K562 (cell line): ENCODE measurements at regions not wholly inside any gene's neighbourhood (a gene's known extent, or its start where the extent isn't known, plus 50 kb on each side); places are given as distances from the start of the nearest gene placed in this dataset.
A peak's percentile ranks its signal among the peaks of the same experiment; 100 is the strongest.
"Not testable (repeated sequence)": the region's sequence is repeated elsewhere in the genome, so short reads cannot be mapped to it uniquely, and the experiment has no call there.

Experiments
- ATAC-seq: fragments of 200-7000 bp; cut with Tn5 transposase; 3 replicates; pipeline ENCODE4 v1.9.1; 2020; ENCODE audit warnings: moderate library complexity
- BruUV-seq: library from RNA; stranded (reverse); fragments of 400-500 nt; replicated peaks from 2 replicates; lab custom pipeline; 2021; lab: Mats Ljungman, UMichigan
- CTCF ChIA-PET: fragments of 300-600 bp; formaldehyde crosslinking; extraction: SDS; loops from one replicate; lab custom pipeline; 2021; ENCODE audit warnings: low intra/inter-chr PET ratio; lab: Yijun Ruan, JAX
- POLR2A ChIA-PET: fragments of 300-600, 350-650 bp; sonication (Branson Sonifier 250); formaldehyde crosslinking; extraction: SDS; loops from one replicate; lab custom pipeline; 2021; ENCODE audit warnings: antibody characterized with exemption, inconsistent platforms; lab: Yijun Ruan, JAX
- DNase-seq, 4 experiments: peaks; one replicate each; pipeline versions ENCODE4 v3.0.0 to v3.0.0-alpha.2; 2011 to 2018; ENCODE audit warnings: low spot score in 3 of 4, mixed read lengths in 3 of 4; ENCODE audit errors: extremely low read depth in 1 of 4
- FAIRE-seq: peaks from 2 replicates; lab custom pipeline; 2011; peaks lifted over from hg19 to GRCh38; lab: Jason Lieb, UNC
- H2AFZ ChIP-seq: 2 replicates; pipeline ENCODE4 v1.6.0; 2011; ENCODE audit warnings: low read depth, low read length, control low read depth, inconsistent platforms
- H3K27ac ChIP-seq: fragments of 200-600 bp; 3 replicates; pipeline ENCODE4 v1.8.0; 2011; ENCODE audit warnings: low read depth, mild to moderate bottlenecking, control low read depth, inconsistent platforms, low read length, moderate library complexity, mixed read lengths; ENCODE audit errors: extremely low read depth
- H3K27me3 ChIP-seq, 2 experiments: fragments of 300-600 bp in 1 of 2; 2 replicates in 1 of 2; 3 replicates in 1 of 2; pipeline versions ENCODE4 v1.6.0 to v1.8.0; 2011; ENCODE audit warnings: inconsistent platforms in 2 of 2, low read length in 2 of 2, mild to moderate bottlenecking in 1 of 2, mixed read lengths in 1 of 2, moderate library complexity in 1 of 2; ENCODE audit not compliant: control insufficient read depth in 2 of 2, insufficient read depth in 2 of 2
- H3K36me3 ChIP-seq: fragments of 300-600 bp; 3 replicates; pipeline ENCODE4 v1.8.0; 2011; ENCODE audit warnings: mild to moderate bottlenecking, low read length, inconsistent platforms; ENCODE audit not compliant: control insufficient read depth, insufficient read depth
- H3K4me1 ChIP-seq, 2 experiments: fragments of 200-600 bp in 1 of 2; replicated peaks in 1 of 2; 2 replicates in 1 of 2; 3 replicates in 1 of 2; pipeline versions ENCODE4 v1.5.1 to v1.8.0; 2011; ENCODE audit warnings: inconsistent platforms in 2 of 2, low read length in 2 of 2, mild to moderate bottlenecking in 1 of 2, mixed read lengths in 1 of 2, moderate library complexity in 1 of 2; ENCODE audit not compliant: control insufficient read depth in 2 of 2, insufficient read depth in 2 of 2
- H3K4me2 ChIP-seq: 2 replicates; pipeline ENCODE4 v1.6.1; 2011; ENCODE audit warnings: low read length, control low read depth, inconsistent platforms, mixed read lengths; ENCODE audit not compliant: insufficient read depth
- H3K4me3 ChIP-seq: fragments of 200-600 bp; sonication (generic), shearing (Covaris generic); 2 replicates; pipeline ENCODE4 v1.5.1; 2016; ENCODE audit warnings: control low read depth, inconsistent platforms
- H3K79me2 ChIP-seq: fragments of 200-600 bp; 3 replicates; pipeline ENCODE4 v1.8.0; 2011; ENCODE audit warnings: low read length, inconsistent platforms; ENCODE audit not compliant: control insufficient read depth, insufficient read depth
- H3K9ac ChIP-seq, 2 experiments: 2 replicates each; pipeline versions ENCODE4 v1.6.0 to v1.6.1; 2011; ENCODE audit warnings: low read depth in 2 of 2, low read length in 2 of 2, control low read depth in 1 of 2, inconsistent platforms in 1 of 2, mild to moderate bottlenecking in 1 of 2, mixed read lengths in 1 of 2; ENCODE audit not compliant: insufficient read depth in 1 of 2
- H3K9me1 ChIP-seq: one replicate; pipeline ENCODE4 v1.6.0; 2011; ENCODE audit warnings: inconsistent platforms, mild to moderate bottlenecking, low read length, moderate library complexity; ENCODE audit not compliant: control insufficient read depth, insufficient read depth
- H3K9me3 ChIP-seq: replicated peaks from 2 replicates; pipeline ENCODE4 v1.5.1; 2011; ENCODE audit warnings: low read depth, low read length, inconsistent platforms; ENCODE audit not compliant: control insufficient read depth, insufficient read depth
- H4K20me1 ChIP-seq: replicated peaks from 2 replicates; pipeline ENCODE4 v1.6.1; 2011; ENCODE audit warnings: low read length, inconsistent platforms, mixed read lengths; ENCODE audit not compliant: control insufficient read depth, insufficient read depth
- ARID1B ChIP-seq: fragments of 450-650 bp; IDR thresholded peaks from 2 replicates; pipeline ENCODE4 v1.6.1; 2016; ENCODE audit warnings: antibody characterized with exemption, mild to moderate bottlenecking, inconsistent platforms
- ATF1 ChIP-seq, 2 experiments: fragments of 450-650 bp in 1 of 2; IDR thresholded peaks; 2 replicates each; pipeline ENCODE4 v1.6.1; 2016; ENCODE audit warnings: missing compliant biosample characterization in 1 of 2, missing genetic modification characterization in 1 of 2
- CREM ChIP-seq: IDR thresholded peaks from 2 replicates; pipeline ENCODE4 v1.6.1; 2014; ENCODE audit warnings: antibody characterized with exemption, low read depth
- CXXC5 ChIP-seq: fragments of 250-450 bp; sonication (Bioruptor Pico); IDR thresholded peaks from 2 replicates; pipeline ENCODE4 v1.8.0; 2022; ENCODE audit warnings: inconsistent platforms, mild to moderate bottlenecking, moderate library complexity
- DPF2 ChIP-seq: fragments of 450-650 bp; IDR thresholded peaks from 2 replicates; pipeline ENCODE4 v1.6.1; 2016
- GABPA ChIP-seq: fragments of 200-800 bp; sonication (Bioruptor generic); conservative IDR thresholded peaks from 2 replicates; pipeline ENCODE4 v1.6.1; 2016; ENCODE audit warnings: low read depth, missing genetic modification characterization, missing compliant biosample characterization
- JUND ChIP-seq, 2 experiments: IDR thresholded peaks; 2 replicates in 1 of 2; 3 replicates in 1 of 2; pipeline ENCODE4 v1.6.1; 2011; ENCODE audit warnings: borderline replicate concordance in 2 of 2, low read depth in 2 of 2, low read length in 2 of 2, improper control_type of control experiment in 1 of 2, missing biosample characterization in 1 of 2, missing genetic modification characterization in 1 of 2, missing genetic modification reagents in 1 of 2
- LEF1 ChIP-seq: fragments of 450-650 bp; IDR thresholded peaks from 2 replicates; pipeline ENCODE4 v1.6.1; 2016; ENCODE audit warnings: mild to moderate bottlenecking
- MTA1 ChIP-seq: fragments of 450-650 bp; IDR thresholded peaks from 2 replicates; pipeline ENCODE4 v1.6.1; 2017; ENCODE audit warnings: borderline replicate concordance
- SMARCC2 ChIP-seq: fragments of 450-650 bp; IDR thresholded peaks from 2 replicates; pipeline ENCODE4 v1.6.1; 2017; ENCODE audit warnings: antibody characterized with exemption, moderate library complexity, mild to moderate bottlenecking, low read depth
- SOX6 ChIP-seq: fragments of 450-650 bp; IDR thresholded peaks from 2 replicates; pipeline ENCODE4 v1.6.1; 2014; ENCODE audit warnings: mild to moderate bottlenecking
- TRIM24 ChIP-seq, 2 experiments: fragments of 450-650 bp; IDR thresholded peaks; 2 replicates each; pipeline ENCODE4 v1.6.1; 2016
- WGBS: fragments of 100-300 bp; shearing (Covaris generic); methylation state at CpG from one replicate; pipeline ENCODE4 v1.1.6; 2016; ENCODE audit warnings: low coverage, mixed read lengths; ENCODE audit not compliant: insufficient coverage; ENCODE audit errors: missing lambda C conversion rate; 5-methylcytosine and 5-hydroxymethylcytosine counted together
- in situ Hi-C: fragments of 300-500 bp; cut with MboI; formaldehyde crosslinking; loops from 4 replicates; pipeline ENCODE4 v1.15.0; 2018; ENCODE audit warnings: inconsistent platforms, mixed read lengths
- intact Hi-C: fragments of 100-400 bp; cut with micrococcal nuclease; formaldehyde crosslinking; loops from 2 replicates; pipeline ENCODE4 v1.14.2; 2022
- TF ChIP-seq, protein P1 (sequence below), 2 experiments: fragments of 450-650 bp; IDR thresholded peaks; 2 replicates each; pipeline ENCODE4 v1.6.1; 2018; ENCODE audit warnings: mild to moderate bottlenecking in 2 of 2, low read depth in 1 of 2; ENCODE audit not compliant: partially characterized antibody in 2 of 2

DNA sequence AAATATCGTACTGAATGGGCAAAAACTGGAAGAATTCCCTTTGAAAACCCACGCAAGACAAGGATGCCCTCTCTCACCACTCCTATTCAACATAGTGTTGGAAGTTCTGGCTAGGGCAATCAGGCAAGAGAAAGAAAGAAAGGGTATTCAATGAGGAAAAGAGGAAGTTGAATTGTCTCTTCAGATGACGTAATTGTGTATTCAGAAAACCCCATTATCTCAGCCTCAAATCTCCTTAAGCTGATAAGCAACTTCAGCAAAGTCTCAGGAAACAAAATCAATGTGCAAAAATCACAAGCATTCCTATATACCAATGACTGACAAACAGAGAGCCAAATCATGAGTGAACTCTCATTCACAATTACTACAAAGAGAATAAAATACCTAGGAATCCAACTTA lies 64.4 kb downstream of the AREG start:
- H3K36me3 ChIP-seq; H3K79me2 ChIP-seq; H3K27ac ChIP-seq; H3K27me3 ChIP-seq; H3K9me3 ChIP-seq; CTCF ChIA-PET; in situ Hi-C loops; H3K4me2 ChIP-seq; BruUV-seq; H3K4me3 ChIP-seq; H3K9ac ChIP-seq; intact Hi-C loops; FAIRE-seq; H3K4me1 ChIP-seq; H4K20me1 ChIP-seq; ATAC-seq; DNase-seq; H3K9me1 ChIP-seq; TF ChIP-seq ATF1 (CRISPR knock-in tag; IDR thresholded peaks at IDR 0.05): not testable (repeated sequence)
- POLR2A ChIA-PET, result interaction anchor here (1.2 kb wide), 1 partner anchor 23 kb away, joined by 3 read pairs; no protein-coding TSS in a partner anchor
- peak overlapping the region; percentile 56; the same call in 1 of the 2 replicates for H2AFZ ChIP-seq
- WGBS, result 8% methylated on average over 3 of the region's 3 CpGs
- TF ChIP-seq SOX6 (peak; percentile 88), ATF1 (tag; IDR thresholded peaks at IDR 0.05) (0 out of 2 replicates have a peak, but pooled peaks have one; percentile 54), GABPA (tag) (0 out of 2 replicates have a peak, but pooled peaks have one; percentile 29), TRIM24 (IDR thresholded peaks at IDR 0.05) (peak; percentile 63 to 81; a peak in 3 of 4 replicates), SMARCC2 (peak; percentile 54; the same call in 1 of the 2 replicates), MTA1 (peak; percentile 82), DPF2 (peak; percentile 78), CXXC5 (CRISPR knock-in tag) (peak; percentile 49; the same call in 1 of the 2 replicates), ARID1B (peak; percentile 79), LEF1 (peak; percentile 29; the same call in 1 of the 2 replicates), JUND (IDR thresholded peaks at IDR 0.05; ENCODE audit: borderline replicate concordance, low read depth, low read length) (peak; percentile 77), JUND (tag; IDR thresholded peaks at IDR 0.05; ENCODE audit: borderline replicate concordance, low read depth, low read length) (peak; percentile 88), CREM (peak; percentile 32; the same call in 1 of the 2 replicates)
- TF ChIP-seq, protein P1, sequence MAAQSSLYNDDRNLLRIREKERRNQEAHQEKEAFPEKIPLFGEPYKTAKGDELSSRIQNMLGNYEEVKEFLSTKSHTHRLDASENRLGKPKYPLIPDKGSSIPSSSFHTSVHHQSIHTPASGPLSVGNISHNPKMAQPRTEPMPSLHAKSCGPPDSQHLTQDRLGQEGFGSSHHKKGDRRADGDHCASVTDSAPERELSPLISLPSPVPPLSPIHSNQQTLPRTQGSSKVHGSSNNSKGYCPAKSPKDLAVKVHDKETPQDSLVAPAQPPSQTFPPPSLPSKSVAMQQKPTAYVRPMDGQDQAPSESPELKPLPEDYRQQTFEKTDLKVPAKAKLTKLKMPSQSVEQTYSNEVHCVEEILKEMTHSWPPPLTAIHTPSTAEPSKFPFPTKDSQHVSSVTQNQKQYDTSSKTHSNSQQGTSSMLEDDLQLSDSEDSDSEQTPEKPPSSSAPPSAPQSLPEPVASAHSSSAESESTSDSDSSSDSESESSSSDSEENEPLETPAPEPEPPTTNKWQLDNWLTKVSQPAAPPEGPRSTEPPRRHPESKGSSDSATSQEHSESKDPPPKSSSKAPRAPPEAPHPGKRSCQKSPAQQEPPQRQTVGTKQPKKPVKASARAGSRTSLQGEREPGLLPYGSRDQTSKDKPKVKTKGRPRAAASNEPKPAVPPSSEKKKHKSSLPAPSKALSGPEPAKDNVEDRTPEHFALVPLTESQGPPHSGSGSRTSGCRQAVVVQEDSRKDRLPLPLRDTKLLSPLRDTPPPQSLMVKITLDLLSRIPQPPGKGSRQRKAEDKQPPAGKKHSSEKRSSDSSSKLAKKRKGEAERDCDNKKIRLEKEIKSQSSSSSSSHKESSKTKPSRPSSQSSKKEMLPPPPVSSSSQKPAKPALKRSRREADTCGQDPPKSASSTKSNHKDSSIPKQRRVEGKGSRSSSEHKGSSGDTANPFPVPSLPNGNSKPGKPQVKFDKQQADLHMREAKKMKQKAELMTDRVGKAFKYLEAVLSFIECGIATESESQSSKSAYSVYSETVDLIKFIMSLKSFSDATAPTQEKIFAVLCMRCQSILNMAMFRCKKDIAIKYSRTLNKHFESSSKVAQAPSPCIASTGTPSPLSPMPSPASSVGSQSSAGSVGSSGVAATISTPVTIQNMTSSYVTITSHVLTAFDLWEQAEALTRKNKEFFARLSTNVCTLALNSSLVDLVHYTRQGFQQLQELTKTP (IDR thresholded peaks at IDR 0.05; ENCODE audit: low read depth in 1 of 2, partially characterized antibody in 2 of 2), result peak in 1 of 2 experiments; percentile 37
